ENCODE measurements at regions not wholly inside any gene's neighbourhood (a gene's known extent, or its start where the extent isn't known, plus 50 kb on each side); places are given as distances from the start of the nearest gene placed in this dataset.

DNA sequence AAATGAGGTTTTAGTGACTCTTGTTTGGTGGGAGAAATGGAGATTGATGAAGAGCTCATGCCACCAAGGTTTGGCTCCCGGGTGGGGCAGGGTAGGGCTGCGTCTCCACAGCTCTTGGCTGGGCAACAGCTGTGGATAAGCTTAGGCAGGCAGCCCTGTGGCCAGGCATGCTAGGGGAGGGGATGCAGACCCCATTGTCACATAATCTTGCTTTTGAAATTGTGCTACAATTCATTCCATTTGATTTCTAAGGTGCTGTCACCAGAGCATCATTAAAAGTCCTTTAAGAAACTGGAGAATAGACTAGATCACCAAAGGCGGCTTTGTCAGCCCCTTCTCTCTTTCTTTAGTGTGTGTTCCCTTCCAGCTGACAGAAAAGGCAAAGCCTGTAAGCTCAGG is 574.2 kb upstream of the JAG1 start:
- TF ChIP-seq, protein P1, sequence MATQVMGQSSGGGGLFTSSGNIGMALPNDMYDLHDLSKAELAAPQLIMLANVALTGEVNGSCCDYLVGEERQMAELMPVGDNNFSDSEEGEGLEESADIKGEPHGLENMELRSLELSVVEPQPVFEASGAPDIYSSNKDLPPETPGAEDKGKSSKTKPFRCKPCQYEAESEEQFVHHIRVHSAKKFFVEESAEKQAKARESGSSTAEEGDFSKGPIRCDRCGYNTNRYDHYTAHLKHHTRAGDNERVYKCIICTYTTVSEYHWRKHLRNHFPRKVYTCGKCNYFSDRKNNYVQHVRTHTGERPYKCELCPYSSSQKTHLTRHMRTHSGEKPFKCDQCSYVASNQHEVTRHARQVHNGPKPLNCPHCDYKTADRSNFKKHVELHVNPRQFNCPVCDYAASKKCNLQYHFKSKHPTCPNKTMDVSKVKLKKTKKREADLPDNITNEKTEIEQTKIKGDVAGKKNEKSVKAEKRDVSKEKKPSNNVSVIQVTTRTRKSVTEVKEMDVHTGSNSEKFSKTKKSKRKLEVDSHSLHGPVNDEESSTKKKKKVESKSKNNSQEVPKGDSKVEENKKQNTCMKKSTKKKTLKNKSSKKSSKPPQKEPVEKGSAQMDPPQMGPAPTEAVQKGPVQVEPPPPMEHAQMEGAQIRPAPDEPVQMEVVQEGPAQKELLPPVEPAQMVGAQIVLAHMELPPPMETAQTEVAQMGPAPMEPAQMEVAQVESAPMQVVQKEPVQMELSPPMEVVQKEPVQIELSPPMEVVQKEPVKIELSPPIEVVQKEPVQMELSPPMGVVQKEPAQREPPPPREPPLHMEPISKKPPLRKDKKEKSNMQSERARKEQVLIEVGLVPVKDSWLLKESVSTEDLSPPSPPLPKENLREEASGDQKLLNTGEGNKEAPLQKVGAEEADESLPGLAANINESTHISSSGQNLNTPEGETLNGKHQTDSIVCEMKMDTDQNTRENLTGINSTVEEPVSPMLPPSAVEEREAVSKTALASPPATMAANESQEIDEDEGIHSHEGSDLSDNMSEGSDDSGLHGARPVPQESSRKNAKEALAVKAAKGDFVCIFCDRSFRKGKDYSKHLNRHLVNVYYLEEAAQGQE (IDR thresholded peaks at IDR 0.05; ENCODE audit: low read depth) = no peak
- TF ChIP-seq EZH2phosphoT487 (IDR thresholded peaks at IDR 0.05; ENCODE audit: borderline replicate concordance) = no peak
- TF ChIP-seq POLR2A (IDR thresholded peaks at IDR 0.05; ENCODE audit: borderline replicate concordance, extremely low read depth, insufficient read depth, insufficient read length) = no peak
